Breast epithelium (tissue), 4 donors: ENCODE measurements at regions not wholly inside any gene's neighbourhood (a gene's known extent, or its start where the extent isn't known, plus 50 kb on each side); places are given as distances from the start of the nearest gene placed in this dataset.

ENCODE experiments used
- DNase-seq, 2 donors: peaks; one replicate each; pipeline ENCODE4 v3.0.0-alpha.2; 2019; ENCODE audit warnings: low spot score in 2 of 2
- H3K27ac ChIP-seq, 2 donors: fragments of 200-600 bp; sonication (generic) in 1 of 2; one replicate each; pipeline ENCODE4 v1.5.1; 2016 to 2019; ENCODE audit warnings: mild to moderate bottlenecking in 1 of 2
- H3K27me3 ChIP-seq, 2 donors: fragments of 200-600 bp; sonication (generic) in 1 of 2; one replicate each; pipeline versions ENCODE4 v1.5.1 to v1.6.0; 2017 to 2019; ENCODE audit warnings: control low read depth in 1 of 2, mild to moderate bottlenecking in 1 of 2
- H3K36me3 ChIP-seq: fragments of 200-600 bp; one replicate; pipeline ENCODE4 v1.5.1; 2019
- H3K4me1 ChIP-seq, 2 donors: fragments of 200-600 bp; sonication (generic); one replicate each; pipeline ENCODE4 v1.5.1; 2016 to 2019; ENCODE audit warnings: control low read depth in 1 of 2
- H3K4me3 ChIP-seq, 3 donors: fragments of 200-600 bp; sonication (generic); 1 replicate in 2 of 3; 2 replicates in 1 of 3; pipeline ENCODE4 v1.5.1; 2016 to 2019; ENCODE audit warnings: mild to moderate bottlenecking in 3 of 3, moderate library complexity in 2 of 3
- H3K9me3 ChIP-seq, 2 donors: fragments of 200-600 bp; sonication (generic) in 1 of 2; one replicate each; pipeline ENCODE4 v1.5.1; 2016 to 2019; ENCODE audit warnings: control low read depth in 1 of 2
- POLR2A ChIP-seq: fragments of 450-650 bp; IDR thresholded peaks from one replicate; pipeline ENCODE4 v1.6.1; 2016; ENCODE audit warnings: antibody characterized with exemption, mild to moderate bottlenecking, moderate library complexity
- POLR2AphosphoS5 ChIP-seq, 3 donors: sonication (generic); formaldehyde crosslinking; IDR thresholded peaks; one replicate each; pipeline ENCODE4 v1.6.1; 2017; ENCODE audit warnings: antibody characterized with exemption in 3 of 3
- intact Hi-C: fragments of 100-400 bp; cut with DNase I; formaldehyde crosslinking; loops from one replicate; pipeline ENCODE4 v1.15.1; 2023; ENCODE audit warnings: low total_unique reads
- TF ChIP-seq, protein P1 (sequence below), 3 donors: fragments of 450-650 bp; IDR thresholded peaks; one replicate each; pipeline ENCODE4 v1.5.1; 2016 to 2017; ENCODE audit warnings: antibody characterized with exemption in 3 of 3, mild to moderate bottlenecking in 3 of 3, moderate library complexity in 3 of 3

DNA sequence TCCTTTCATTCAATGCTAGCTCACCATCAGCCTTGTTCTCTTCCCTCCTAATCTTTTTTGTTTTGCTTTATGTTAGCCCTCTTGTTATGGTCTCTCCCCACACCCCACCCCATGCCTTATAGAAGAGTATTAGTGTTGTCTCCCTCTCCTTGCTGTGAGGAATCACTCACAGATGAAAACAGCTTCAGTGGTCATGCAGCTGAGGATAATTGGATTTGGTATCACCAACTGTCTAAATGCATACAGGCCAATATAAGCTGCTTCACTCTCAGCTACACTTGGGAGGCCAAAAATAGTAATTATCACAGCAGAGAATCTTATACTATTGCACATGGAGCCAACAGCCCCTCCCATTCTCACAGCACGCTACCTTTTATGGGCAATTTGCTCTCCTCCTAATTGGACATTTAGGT is 494.6 kb upstream of the FAM241A start:
- Histone ChIP-seq H3K36me3 (no peaks in the 10 kb centered on the region), H3K9me3 (no peaks in the 10 kb centered on the region), H3K27me3 (no peaks in the 10 kb centered on the region), H3K4me3 (no peak overlapping the region), H3K4me1 (no peaks in the 10 kb centered on the region), H3K27ac (no peak overlapping the region)
- intact Hi-C loops: no loop called here
- TF ChIP-seq, protein P1, sequence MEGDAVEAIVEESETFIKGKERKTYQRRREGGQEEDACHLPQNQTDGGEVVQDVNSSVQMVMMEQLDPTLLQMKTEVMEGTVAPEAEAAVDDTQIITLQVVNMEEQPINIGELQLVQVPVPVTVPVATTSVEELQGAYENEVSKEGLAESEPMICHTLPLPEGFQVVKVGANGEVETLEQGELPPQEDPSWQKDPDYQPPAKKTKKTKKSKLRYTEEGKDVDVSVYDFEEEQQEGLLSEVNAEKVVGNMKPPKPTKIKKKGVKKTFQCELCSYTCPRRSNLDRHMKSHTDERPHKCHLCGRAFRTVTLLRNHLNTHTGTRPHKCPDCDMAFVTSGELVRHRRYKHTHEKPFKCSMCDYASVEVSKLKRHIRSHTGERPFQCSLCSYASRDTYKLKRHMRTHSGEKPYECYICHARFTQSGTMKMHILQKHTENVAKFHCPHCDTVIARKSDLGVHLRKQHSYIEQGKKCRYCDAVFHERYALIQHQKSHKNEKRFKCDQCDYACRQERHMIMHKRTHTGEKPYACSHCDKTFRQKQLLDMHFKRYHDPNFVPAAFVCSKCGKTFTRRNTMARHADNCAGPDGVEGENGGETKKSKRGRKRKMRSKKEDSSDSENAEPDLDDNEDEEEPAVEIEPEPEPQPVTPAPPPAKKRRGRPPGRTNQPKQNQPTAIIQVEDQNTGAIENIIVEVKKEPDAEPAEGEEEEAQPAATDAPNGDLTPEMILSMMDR (IDR thresholded peaks at IDR 0.05): no peak
- no peak for TF ChIP-seq POLR2A
- DNase-seq: no peak

DNA sequence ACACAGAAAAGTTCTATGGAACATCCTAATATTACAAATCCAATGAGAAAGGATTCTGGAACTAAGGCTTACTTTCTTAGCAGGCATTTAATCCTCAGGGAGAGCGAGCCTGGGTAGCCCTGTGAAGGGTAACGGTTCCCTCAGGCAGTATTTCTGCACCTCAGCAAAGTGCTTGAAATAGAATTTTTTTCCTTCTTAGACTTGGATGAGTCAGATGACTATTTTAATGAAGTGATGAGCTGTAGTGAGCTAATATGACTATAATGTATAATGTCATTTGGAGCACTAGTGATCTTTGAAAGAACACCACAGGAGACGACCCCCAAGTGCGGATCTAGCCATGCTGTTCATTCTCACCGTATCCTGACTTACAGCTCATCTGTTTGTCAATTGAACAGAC is 493.0 kb upstream of the FAM241A start:
- Histone ChIP-seq H3K27me3 (no peaks in the 10 kb centered on the region), H3K4me1 (no peaks in the 10 kb centered on the region), H3K9me3 (no peaks in the 10 kb centered on the region), H3K4me3 (no peak overlapping the region), H3K27ac (no peak overlapping the region), H3K36me3 (no peaks in the 10 kb centered on the region)
- DNase-seq: no peak
- intact Hi-C loops: no loop called here
- TF ChIP-seq, protein P1 (IDR thresholded peaks at IDR 0.05): no peak

DNA sequence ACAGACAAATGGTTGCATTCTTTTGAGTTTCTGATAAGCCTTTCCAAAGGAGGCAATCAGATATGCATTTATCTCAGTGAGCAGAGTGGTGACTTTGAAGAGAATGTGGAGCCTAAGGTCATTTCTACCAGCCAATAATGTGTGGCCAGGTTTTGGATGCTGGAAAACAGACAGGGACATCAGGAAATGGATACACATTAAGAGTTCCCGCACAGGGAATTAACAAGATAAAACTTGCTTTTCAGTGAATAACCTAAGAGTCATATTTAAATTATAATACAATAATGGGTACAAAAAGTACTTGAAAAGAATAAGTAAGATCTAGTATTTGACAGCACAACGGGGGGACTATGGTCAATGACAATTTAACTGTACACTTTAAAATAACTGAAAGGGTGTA is 492.3 kb upstream of the FAM241A start:
- DNase-seq: no peak
- intact Hi-C loops: no loop called here
- no peak overlapping the region for H3K4me3 ChIP-seq
- no peaks in the 10 kb centered on the region for H3K27me3 ChIP-seq
- no peaks in the 10 kb centered on the region for H3K9me3 ChIP-seq
- no peaks in the 10 kb centered on the region for H3K36me3 ChIP-seq
- TF ChIP-seq, protein P1 (IDR thresholded peaks at IDR 0.05): no peak
- TF ChIP-seq POLR2A: no peak
- no peaks in the 10 kb centered on the region for H3K4me1 ChIP-seq
- H3K27ac ChIP-seq: no peak overlapping the region

DNA sequence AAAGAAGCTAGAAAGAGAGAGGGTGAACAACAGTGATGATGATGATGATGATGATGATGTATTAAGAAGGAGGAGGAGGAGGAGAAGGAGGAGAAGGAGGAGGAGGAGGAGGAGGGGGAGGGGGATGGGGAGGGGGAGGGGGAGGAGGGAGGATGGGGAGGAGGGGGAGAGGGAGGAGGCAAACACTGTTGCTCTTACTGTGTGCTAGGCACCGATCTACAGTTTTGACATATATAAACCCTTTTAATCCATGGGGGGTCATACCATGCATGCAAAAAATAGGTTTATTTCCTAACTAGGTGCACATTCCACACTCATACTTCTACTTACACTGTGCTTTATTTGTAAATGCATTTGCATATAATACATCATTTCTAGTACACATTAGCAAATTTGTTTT is 482.8 kb upstream of the FAM241A start:
- H3K27ac ChIP-seq: no peak overlapping the region
- H3K27me3 ChIP-seq: no peaks in the 10 kb centered on the region
- no peaks in the 10 kb centered on the region for H3K9me3 ChIP-seq
- TF ChIP-seq POLR2AphosphoS5 (IDR thresholded peaks at IDR 0.05) (no peak), POLR2A (no peak)
- TF ChIP-seq, protein P1 (IDR thresholded peaks at IDR 0.05): no peak
- no peak overlapping the region for H3K4me3 ChIP-seq
- no peaks in the 10 kb centered on the region for H3K36me3 ChIP-seq
- H3K4me1 ChIP-seq: no peaks in the 10 kb centered on the region
- no peak for DNase-seq
- intact Hi-C loops: no loop called here

DNA sequence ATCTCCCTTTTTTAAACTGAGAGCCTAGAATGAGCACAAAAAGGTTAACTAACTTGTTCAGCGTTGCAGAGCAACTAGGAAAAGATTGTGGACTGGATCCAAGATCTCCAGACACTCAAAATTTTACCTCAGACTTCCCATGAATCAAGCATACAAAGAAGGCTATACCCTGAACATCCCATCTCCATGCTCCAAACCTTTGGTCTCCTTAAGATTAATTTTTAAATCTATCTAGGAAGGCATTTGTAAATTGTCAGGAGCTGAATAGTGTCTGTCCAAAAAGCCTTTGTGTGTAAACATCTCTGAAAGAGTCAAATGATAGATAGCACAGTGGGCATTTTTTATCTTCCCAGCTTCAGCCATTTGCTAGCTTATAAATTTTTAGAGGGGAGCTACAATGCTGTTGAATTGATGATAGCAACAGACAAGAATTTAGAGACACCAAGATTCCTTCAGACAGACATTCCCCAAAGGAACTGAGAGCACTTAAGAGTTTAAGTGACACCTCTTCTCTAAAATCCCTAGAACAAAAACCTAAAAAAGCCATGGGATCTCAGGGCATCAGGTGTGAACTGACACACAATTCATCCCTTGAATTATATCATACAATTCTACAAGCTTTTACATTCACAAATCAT is 480.8 kb upstream of the FAM241A start:
- no peaks in the 10 kb centered on the region for H3K27me3 ChIP-seq
- H3K9me3 ChIP-seq: no peaks in the 10 kb centered on the region
- no peaks in the 10 kb centered on the region for H3K36me3 ChIP-seq
- no peak for DNase-seq
- no peak overlapping the region for H3K4me3 ChIP-seq
- H3K27ac ChIP-seq: no peak overlapping the region
- intact Hi-C loops: no loop called here
- H3K4me1 ChIP-seq: no peaks in the 10 kb centered on the region
- TF ChIP-seq POLR2A (no peak), POLR2AphosphoS5 (IDR thresholded peaks at IDR 0.05) (no peak)
- TF ChIP-seq, protein P1 (IDR thresholded peaks at IDR 0.05): no peak
